ENCODE measurements at regions not wholly inside any gene's neighbourhood (a gene's known extent, or its start where the extent isn't known, plus 50 kb on each side); places are given as distances from the start of the nearest gene placed in this dataset.

GRCh38 chr5:2288466-2288865 is 405.7 kb upstream of the IRX4 start:
- no peak for TF ChIP-seq MYC (IDR thresholded peaks at IDR 0.05; ENCODE audit: low read depth, low read length)
- no peak for TF ChIP-seq POLR2AphosphoS5 (IDR thresholded peaks at IDR 0.05; ENCODE audit: insufficient read depth, low read depth, low read length)
- TF ChIP-seq GATA2 (IDR thresholded peaks at IDR 0.05; ENCODE audit: insufficient read depth, insufficient read length, low read depth, low read length) = no peak
- no peak for TF ChIP-seq EZH2 (IDR thresholded peaks at IDR 0.05; ENCODE audit: borderline replicate concordance, low read depth, low read length, severe bottlenecking)
- no peak for TF ChIP-seq MAX (IDR thresholded peaks at IDR 0.05; ENCODE audit: insufficient read depth, insufficient read length)
- no peak for TF ChIP-seq POLR2A (IDR thresholded peaks at IDR 0.05; ENCODE audit: low read depth, low read length)
- Histone ChIP-seq H4K20me1 (replicated peaks; ENCODE audit: control insufficient read depth, extremely low read depth, insufficient read depth, low read length) (no peaks in the 10 kb centered on the region), H3K4me2 (ENCODE audit: insufficient read depth, low read length) (no peak overlapping the region), H3K36me3 (ENCODE audit: control insufficient read depth in 2 of 2, extremely low read depth in 1 of 2, insufficient read depth in 2 of 2, low read length in 2 of 2) (no peaks in the 10 kb centered on the region), H3K27me3 (ENCODE audit: control insufficient read depth in 2 of 2, insufficient read depth in 2 of 2, low read length in 2 of 2) (no peaks in the 10 kb centered on the region), H3K4me1 (ENCODE audit: control insufficient read depth, extremely low read depth, insufficient read depth, low read length) (no peaks in the 10 kb centered on the region), H3K9me1 (replicated peaks; ENCODE audit: control insufficient read depth, extremely low read depth, insufficient read depth, low read length) (no peaks in the 10 kb centered on the region), H3K4me3 (replicated peaks in 1 of 3; ENCODE audit: insufficient read depth in 1 of 3, low read depth in 1 of 3, low read length in 3 of 3) (no peak overlapping the region), H3K9ac (replicated peaks; ENCODE audit: extremely low read depth, insufficient read depth, low read length) (no peak overlapping the region), H3K79me2 (ENCODE audit: control insufficient read depth, insufficient read depth, low read length) (no peaks in the 10 kb centered on the region), H3K27ac (ENCODE audit: insufficient read depth, low read depth, low read length) (no peak overlapping the region), H2AFZ (ENCODE audit: low read depth, low read length) (no peak overlapping the region), H3K9me3 (replicated peaks; ENCODE audit: control insufficient read depth, insufficient read depth, low read length) (peaks cover 5% of the 10 kb centered on the region)
- FAIRE-seq = no peak
- DNase-seq (ENCODE audit: low read depth, low spot score) = no peak
- ChIA-PET CTCF (no interaction called here), POLR2A (no interaction called here)
- no TSS peak for BruUV-seq (replicated peaks)
- dilution Hi-C loops (cut with MboI; ENCODE audit: extremely low pct_ligation_motif_present, low sequenced_read_pairs) = no loop called here
- intact Hi-C loops (cut with micrococcal nuclease) = no loop called here

- Histone ChIP-seq H3K4me2 (ENCODE audit: insufficient read depth, low read length) (no peak overlapping the region), H3K9me1 (replicated peaks; ENCODE audit: control insufficient read depth, extremely low read depth, insufficient read depth, low read length) (no peaks in the 10 kb centered on the region), H2AFZ (ENCODE audit: low read depth, low read length) (no peak overlapping the region), H3K9ac (replicated peaks; ENCODE audit: extremely low read depth, insufficient read depth, low read length) (no peak overlapping the region), H3K79me2 (ENCODE audit: control insufficient read depth, insufficient read depth, low read length) (no peaks in the 10 kb centered on the region), H4K20me1 (replicated peaks; ENCODE audit: control insufficient read depth, extremely low read depth, insufficient read depth, low read length) (no peaks in the 10 kb centered on the region), H3K27ac (ENCODE audit: insufficient read depth, low read depth, low read length) (no peak overlapping the region), H3K36me3 (ENCODE audit: control insufficient read depth in 2 of 2, extremely low read depth in 1 of 2, insufficient read depth in 2 of 2, low read length in 2 of 2) (no peaks in the 10 kb centered on the region), H3K9me3 (replicated peaks; ENCODE audit: control insufficient read depth, insufficient read depth, low read length) (peaks cover 3% of the 10 kb centered on the region), H3K4me3 (replicated peaks in 1 of 3; ENCODE audit: insufficient read depth in 1 of 3, low read depth in 1 of 3, low read length in 3 of 3) (no peak overlapping the region), H3K4me1 (ENCODE audit: control insufficient read depth, extremely low read depth, insufficient read depth, low read length) (no peaks in the 10 kb centered on the region), H3K27me3 (ENCODE audit: control insufficient read depth in 2 of 2, insufficient read depth in 2 of 2, low read length in 2 of 2) (no peaks in the 10 kb centered on the region)
- intact Hi-C loops (cut with micrococcal nuclease) = no loop called here
- TF ChIP-seq MYC (IDR thresholded peaks at IDR 0.05; ENCODE audit: low read depth, low read length) (no peak), POLR2AphosphoS5 (IDR thresholded peaks at IDR 0.05; ENCODE audit: insufficient read depth, low read depth, low read length) (no peak), CTCF (IDR thresholded peaks at IDR 0.05; ENCODE audit: extremely low read depth in 1 of 2, insufficient read depth in 1 of 2, low read depth in 1 of 2, low read length in 2 of 2) (no peak), MAX (IDR thresholded peaks at IDR 0.05; ENCODE audit: insufficient read depth, insufficient read length) (no peak), POLR2A (IDR thresholded peaks at IDR 0.05; ENCODE audit: low read depth, low read length) (no peak)
- FAIRE-seq (no peak), DNase-seq (ENCODE audit: low read depth, low spot score) (no peak)
- no TSS peak for BruUV-seq (replicated peaks)
- ChIA-PET POLR2A (no interaction called here), CTCF (no interaction called here)
- dilution Hi-C loops (cut with MboI; ENCODE audit: extremely low pct_ligation_motif_present, low sequenced_read_pairs) = no loop called here
These were observed 403.5 kb upstream of the IRX4 start for GRCh38 chr5:2286250-2286649.

Measured in endothelial cell of umbilical vein (primary cell).